Mammary epithelial cell (primary cell): ENCODE measurements at regions not wholly inside any gene's neighbourhood (a gene's known extent, or its start where the extent isn't known, plus 50 kb on each side); places are given as distances from the start of the nearest gene placed in this dataset.

Experiments
- CTCF ChIP-seq, 2 donors: IDR thresholded peaks in 1 of 2; conservative IDR thresholded peaks in 1 of 2; 2 replicates each; pipeline ENCODE4 v1.5.1; 2011 to 2012; ENCODE audit warnings: inconsistent platforms in 2 of 2, low read length in 2 of 2, mild to moderate bottlenecking in 2 of 2, control low read depth in 1 of 2, low read depth in 1 of 2; ENCODE audit not compliant: insufficient read depth in 1 of 2; ENCODE audit errors: extremely low read depth in 1 of 2
- EZH2 ChIP-seq: IDR thresholded peaks from 2 replicates; pipeline ENCODE4 v1.6.1; 2012; ENCODE audit warnings: low read length, inconsistent platforms, borderline replicate concordance

- no peak for TF ChIP-seq EZH2
- no peak for TF ChIP-seq CTCF (conservative IDR thresholded peaks at IDR 0.05 in 1 of 2, IDR thresholded peaks at IDR 0.05 in 1 of 2; ENCODE audit: extremely low read depth in 1 of 2, insufficient read depth in 1 of 2, low read depth in 1 of 2, low read length in 2 of 2)
Measured at GRCh38 chr3:115423170-115423569, 200.1 kb upstream of the GAP43 start.
